GM12891 (cell line): ENCODE measurements at regions not wholly inside any gene's neighbourhood (a gene's known extent, or its start where the extent isn't known, plus 50 kb on each side); places are given as distances from the start of the nearest gene placed in this dataset.

Experiments
- DNase-seq: peaks from one replicate; pipeline ENCODE4 v3.0.0; 2011; ENCODE audit warnings: low spot score; ENCODE audit not compliant: insufficient read length
- FAIRE-seq: peaks from 2 replicates; lab custom pipeline; 2011; peaks lifted over from hg19 to GRCh38; lab: Jason Lieb, UNC
- PAX5 ChIP-seq: IDR thresholded peaks from 2 replicates; pipeline ENCODE4 v1.6.1; 2011; ENCODE audit warnings: low read length, moderate library complexity, mild to moderate bottlenecking; ENCODE audit not compliant: insufficient read depth, severe bottlenecking
- POLR2A ChIP-seq: IDR thresholded peaks from 2 replicates; pipeline ENCODE4 v1.6.1; 2011; ENCODE audit warnings: low read depth, low read length, control low read depth
- POLR2AphosphoS5 ChIP-seq: IDR thresholded peaks from 2 replicates; pipeline ENCODE4 v1.6.1; 2011; ENCODE audit warnings: low read depth, low read length, control low read depth
- POU2F2 ChIP-seq: IDR thresholded peaks from 2 replicates; pipeline ENCODE4 v1.6.1; 2011; ENCODE audit warnings: low read depth, mild to moderate bottlenecking, control low read depth, low read length, moderate library complexity
- SPI1 ChIP-seq: IDR thresholded peaks from 2 replicates; pipeline ENCODE4 v1.6.1; 2011; ENCODE audit warnings: low read depth, low read length, control low read depth
- TAF1 ChIP-seq: IDR thresholded peaks from 2 replicates; pipeline ENCODE4 v1.6.1; 2011; ENCODE audit warnings: low read depth, low read length, control low read depth

- no peak for DNase-seq
- FAIRE-seq: no peak
- TF ChIP-seq SPI1: no peak
- TF ChIP-seq POLR2AphosphoS5: no peak
- TF ChIP-seq POU2F2: no peak
- no peak for TF ChIP-seq TAF1
- TF ChIP-seq PAX5: no peak
Measured at GRCh38 chr10:100612601-100613595, 77.2 kb downstream of the HIF1AN start.

DNA sequence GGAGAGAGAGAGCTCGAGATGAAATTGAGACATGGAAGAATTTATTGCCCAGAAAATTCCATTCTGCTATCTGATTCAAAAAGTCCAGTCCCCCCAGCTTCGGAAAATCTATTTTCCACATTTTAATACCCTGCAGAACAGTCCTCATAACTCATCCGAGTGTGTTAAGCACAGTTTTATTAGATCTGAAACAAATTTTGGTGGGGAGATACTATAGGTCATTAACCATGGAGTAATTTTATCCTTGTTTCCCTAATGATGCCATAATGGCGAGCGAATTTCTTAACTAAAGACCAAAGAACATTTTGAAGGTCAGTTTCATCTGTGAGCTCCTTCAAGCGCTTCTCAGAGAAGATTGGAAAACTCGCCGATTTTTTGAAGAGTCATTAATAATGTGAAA lies 78.1 kb downstream of the HIF1AN start:
- TF ChIP-seq POLR2AphosphoS5 (no peak), SPI1 (no peak), TAF1 (no peak), POU2F2 (no peak), PAX5 (no peak), POLR2A (no peak)
- no peak for DNase-seq
- FAIRE-seq: no peak

DNA sequence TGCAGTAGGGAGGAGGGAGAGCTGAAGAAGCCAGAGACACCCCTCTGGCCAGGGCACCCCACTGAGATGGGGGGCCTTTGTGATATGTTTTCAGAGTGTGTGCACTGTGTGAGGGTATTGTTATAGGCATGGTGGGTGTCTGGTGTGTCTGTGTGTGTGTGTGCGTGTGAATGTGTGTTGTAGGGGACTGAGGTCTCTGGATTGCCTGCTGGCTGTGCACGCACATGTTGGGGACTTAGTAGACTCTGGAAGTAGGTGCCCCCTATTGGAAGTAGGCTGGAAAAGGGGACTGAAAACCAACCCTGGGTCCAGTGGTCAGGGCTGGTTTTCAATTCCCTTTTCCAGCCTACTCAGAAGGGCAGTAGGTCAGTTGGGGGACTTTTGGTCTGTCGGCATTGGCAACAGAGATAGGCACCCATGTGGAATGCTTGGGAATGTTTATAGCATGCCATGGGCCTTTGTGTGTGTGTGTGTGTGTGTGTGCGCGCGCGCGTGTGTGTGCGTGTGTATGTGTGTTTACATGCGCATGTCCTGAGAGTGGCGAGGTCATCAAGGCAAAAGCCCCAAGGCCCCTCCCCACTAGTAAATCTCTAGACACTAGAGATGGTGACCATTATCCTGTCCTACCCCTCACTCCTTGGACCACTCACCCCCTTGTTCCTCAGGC lies 78.8 kb downstream of the HIF1AN start:
- no peak for TF ChIP-seq POU2F2
- TF ChIP-seq POLR2AphosphoS5: no peak
- no peak for TF ChIP-seq SPI1
- TF ChIP-seq PAX5: no peak
- TF ChIP-seq TAF1: no peak
- no peak for TF ChIP-seq POLR2A
- DNase-seq (no peak), FAIRE-seq (no peak)

GRCh38 chr10:100615241-100615640 lies 79.5 kb downstream of the HIF1AN start:
- no peak for FAIRE-seq
- no peak for DNase-seq

GRCh38 chr10:100615908-100616307 lies 80.2 kb downstream of the HIF1AN start:
- TF ChIP-seq POLR2AphosphoS5 (no peak), TAF1 (no peak), POU2F2 (no peak), SPI1 (no peak), POLR2A (no peak), PAX5 (no peak)
- FAIRE-seq (no peak), DNase-seq (no peak)

More at GRCh38 chr10:100615241-100615640, 79.5 kb downstream of the HIF1AN start:
- no peak for TF ChIP-seq POU2F2
- TF ChIP-seq SPI1: no peak
- TF ChIP-seq POLR2AphosphoS5: no peak
- TF ChIP-seq PAX5: no peak
- no peak for TF ChIP-seq TAF1
- TF ChIP-seq POLR2A: no peak

DNA sequence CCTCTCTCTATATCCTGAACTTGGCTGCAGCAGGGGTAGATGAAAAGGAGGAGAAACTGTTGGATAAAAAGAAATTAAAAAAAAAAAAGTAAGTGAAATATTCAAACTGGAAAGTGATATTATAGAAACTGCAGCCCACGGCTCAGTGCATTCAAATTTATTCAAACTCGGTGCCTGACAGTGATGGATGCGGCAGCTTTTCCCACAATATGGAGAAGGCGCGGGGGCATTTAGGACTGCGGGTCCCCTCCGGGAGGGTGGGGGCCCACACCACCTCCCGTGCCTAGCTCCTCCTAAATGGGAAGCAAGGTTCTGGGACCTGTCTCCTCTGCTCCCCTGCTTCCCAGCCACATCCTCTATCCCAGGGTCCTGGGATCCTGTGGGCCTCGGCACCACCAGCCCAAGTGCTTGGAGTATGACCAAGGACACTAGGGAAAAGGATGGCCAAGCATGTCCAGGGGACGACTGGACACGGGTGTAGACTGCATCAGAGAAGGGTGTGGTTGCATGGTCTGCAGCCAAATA lies 82.4 kb downstream of the HIF1AN start:
- FAIRE-seq: no peak
- DNase-seq: no peak
- no peak for TF ChIP-seq POLR2AphosphoS5
- no peak for TF ChIP-seq POLR2A

DNA sequence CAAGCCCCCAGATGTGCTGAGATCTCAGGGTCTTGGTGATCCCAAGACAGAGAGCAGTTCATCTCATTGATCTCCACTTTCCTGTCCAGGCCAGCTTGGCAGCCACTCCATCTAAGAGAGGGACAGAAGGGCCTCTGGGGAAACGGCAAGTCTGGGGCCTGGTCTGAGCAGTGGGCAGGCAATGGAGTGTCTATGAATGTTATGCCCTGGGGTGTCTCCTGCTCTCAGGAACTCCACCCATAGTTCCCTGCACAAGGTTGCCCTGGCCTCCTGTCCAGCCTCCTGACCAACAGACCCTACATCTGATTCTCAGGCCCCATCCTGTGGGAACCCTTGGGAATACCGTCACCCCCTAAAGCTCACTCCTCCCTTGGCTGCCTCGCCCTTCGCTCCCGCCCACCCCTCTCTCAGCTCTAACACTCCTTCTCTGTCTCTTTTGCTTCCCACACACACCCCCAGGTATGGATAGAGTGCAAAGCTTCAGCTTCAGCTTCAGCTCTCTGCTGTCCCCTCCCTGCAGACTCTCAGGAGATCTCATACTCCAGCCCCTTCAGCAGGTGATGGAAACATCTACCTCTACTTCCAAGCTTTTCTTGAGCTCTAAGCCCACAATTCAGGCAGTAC lies 83.0 kb downstream of the HIF1AN start:
- FAIRE-seq: no peak
- no peak for DNase-seq
- TF ChIP-seq POLR2A (no peak), POLR2AphosphoS5 (no peak), SPI1 (no peak), POU2F2 (no peak), PAX5 (no peak), TAF1 (no peak)

- no peak for FAIRE-seq
- TF ChIP-seq POLR2A (no peak), TAF1 (no peak), POLR2AphosphoS5 (no peak), POU2F2 (no peak), PAX5 (no peak), SPI1 (no peak)
- no peak for DNase-seq
Measured at GRCh38 chr10:100620087-100620835, 84.5 kb downstream of the HIF1AN start.
